BE2C (cell line): ENCODE measurements at regions not wholly inside any gene's neighbourhood (a gene's known extent, or its start where the extent isn't known, plus 50 kb on each side); places are given as distances from the start of the nearest gene placed in this dataset.

Experiments
- DNase-seq: peaks from one replicate; pipeline ENCODE4 v3.0.0-alpha.2; 2020
- H3K27me3 ChIP-seq: fragments of 250-450 bp; sonication (Bioruptor Pico); 2 replicates; pipeline ENCODE4 v1.5.1; 2020; ENCODE audit warnings: mild to moderate bottlenecking
- H3K36me3 ChIP-seq: fragments of 250-450 bp; sonication (Bioruptor Pico); 2 replicates; pipeline ENCODE4 v1.5.1; 2020; ENCODE audit warnings: mild to moderate bottlenecking
- H3K4me1 ChIP-seq: fragments of 250-450 bp; sonication (Bioruptor Pico); 2 replicates; pipeline ENCODE4 v1.5.1; 2020
- H3K4me3 ChIP-seq: 2 replicates; pipeline ENCODE4 v1.5.1; 2011; ENCODE audit warnings: low read depth, low read length
- H3K9me3 ChIP-seq: fragments of 250-450 bp; sonication (Bioruptor Pico); 2 replicates; pipeline ENCODE4 v1.5.1; 2020
- CTCF ChIP-seq: IDR thresholded peaks from 2 replicates; pipeline ENCODE4 v1.5.1; 2012; ENCODE audit warnings: mild to moderate bottlenecking, low read depth, low read length

- DNase-seq: no peak
- Histone ChIP-seq H3K27me3 (no peaks in the 10 kb centered on the region), H3K4me3 (no peak overlapping the region), H3K9me3 (no peaks in the 10 kb centered on the region), H3K36me3 (no peaks in the 10 kb centered on the region), H3K4me1 (no peaks in the 10 kb centered on the region)
- TF ChIP-seq CTCF: no peak
These were observed 214.6 kb upstream of the CTSO start for GRCh38 chr4:156168288-156168687.

GRCh38 chr4:156158747-156159146, 205.1 kb upstream of the CTSO start:
- DNase-seq: no peak
- Histone ChIP-seq H3K4me3 (no peak overlapping the region), H3K36me3 (no peaks in the 10 kb centered on the region), H3K9me3 (no peaks in the 10 kb centered on the region), H3K27me3 (no peaks in the 10 kb centered on the region), H3K4me1 (no peaks in the 10 kb centered on the region)
- no peak for TF ChIP-seq CTCF

GRCh38 chr4:156154978-156155377, 201.3 kb upstream of the CTSO start:
- Histone ChIP-seq H3K4me3 (no peak overlapping the region), H3K9me3 (no peaks in the 10 kb centered on the region), H3K4me1 (no peaks in the 10 kb centered on the region), H3K27me3 (no peaks in the 10 kb centered on the region), H3K36me3 (no peaks in the 10 kb centered on the region)
- TF ChIP-seq CTCF: no peak
- no peak for DNase-seq

- TF ChIP-seq CTCF: no peak
- Histone ChIP-seq H3K4me1 (no peaks in the 10 kb centered on the region), H3K36me3 (no peaks in the 10 kb centered on the region), H3K4me3 (no peak overlapping the region), H3K9me3 (no peaks in the 10 kb centered on the region), H3K27me3 (no peaks in the 10 kb centered on the region)
- no peak for DNase-seq
These were observed 192.9 kb upstream of the CTSO start for GRCh38 chr4:156146571-156146970.

GRCh38 chr4:156144961-156145360, 191.3 kb upstream of the CTSO start:
- DNase-seq: no peak
- Histone ChIP-seq H3K27me3 (no peaks in the 10 kb centered on the region), H3K36me3 (no peaks in the 10 kb centered on the region), H3K9me3 (no peaks in the 10 kb centered on the region), H3K4me1 (no peaks in the 10 kb centered on the region), H3K4me3 (no peak overlapping the region)
- TF ChIP-seq CTCF: no peak

- Histone ChIP-seq H3K4me1 (no peaks in the 10 kb centered on the region), H3K4me3 (no peak overlapping the region), H3K9me3 (no peaks in the 10 kb centered on the region), H3K27me3 (no peaks in the 10 kb centered on the region), H3K36me3 (no peaks in the 10 kb centered on the region)
- no peak for TF ChIP-seq CTCF
- DNase-seq: no peak
These were observed 185.2 kb upstream of the CTSO start for GRCh38 chr4:156138781-156139280.
